ENCODE measurements at regions not wholly inside any gene's neighbourhood (a gene's known extent, or its start where the extent isn't known, plus 50 kb on each side); places are given as distances from the start of the nearest gene placed in this dataset.

GRCh38 chr6:78153976-78154375 is 501.1 kb downstream of the MEI4 start:
- TF ChIP-seq, protein P1, sequence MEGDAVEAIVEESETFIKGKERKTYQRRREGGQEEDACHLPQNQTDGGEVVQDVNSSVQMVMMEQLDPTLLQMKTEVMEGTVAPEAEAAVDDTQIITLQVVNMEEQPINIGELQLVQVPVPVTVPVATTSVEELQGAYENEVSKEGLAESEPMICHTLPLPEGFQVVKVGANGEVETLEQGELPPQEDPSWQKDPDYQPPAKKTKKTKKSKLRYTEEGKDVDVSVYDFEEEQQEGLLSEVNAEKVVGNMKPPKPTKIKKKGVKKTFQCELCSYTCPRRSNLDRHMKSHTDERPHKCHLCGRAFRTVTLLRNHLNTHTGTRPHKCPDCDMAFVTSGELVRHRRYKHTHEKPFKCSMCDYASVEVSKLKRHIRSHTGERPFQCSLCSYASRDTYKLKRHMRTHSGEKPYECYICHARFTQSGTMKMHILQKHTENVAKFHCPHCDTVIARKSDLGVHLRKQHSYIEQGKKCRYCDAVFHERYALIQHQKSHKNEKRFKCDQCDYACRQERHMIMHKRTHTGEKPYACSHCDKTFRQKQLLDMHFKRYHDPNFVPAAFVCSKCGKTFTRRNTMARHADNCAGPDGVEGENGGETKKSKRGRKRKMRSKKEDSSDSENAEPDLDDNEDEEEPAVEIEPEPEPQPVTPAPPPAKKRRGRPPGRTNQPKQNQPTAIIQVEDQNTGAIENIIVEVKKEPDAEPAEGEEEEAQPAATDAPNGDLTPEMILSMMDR (conservative IDR thresholded peaks at IDR 0.05; ENCODE audit: low read depth in 2 of 2) = no peak
- TF ChIP-seq CREB1 (CRISPR knock-in tag; IDR thresholded peaks at IDR 0.05; ENCODE audit: low read depth) (no peak), JUNB (IDR thresholded peaks at IDR 0.05; ENCODE audit: unreplicated experiment) (no peak), EZH2 (IDR thresholded peaks at IDR 0.05; ENCODE audit: low read depth, unreplicated experiment) (no peak), NANOG (IDR thresholded peaks at IDR 0.05; ENCODE audit: borderline replicate concordance) (no peak), POLR2AphosphoS5 (IDR thresholded peaks at IDR 0.05; ENCODE audit: low read depth) (no peak), EZH2phosphoT487 (IDR thresholded peaks at IDR 0.05; ENCODE audit: unreplicated experiment) (no peak), REST (IDR thresholded peaks at IDR 0.05; ENCODE audit: unreplicated experiment) (no peak), ZNF114 (CRISPR knock-in tag; IDR thresholded peaks at IDR 0.05) (no peak), ZNF331 (CRISPR knock-in tag; IDR thresholded peaks at IDR 0.05; ENCODE audit: low read depth) (no peak), STAT1 (IDR thresholded peaks at IDR 0.05; ENCODE audit: unreplicated experiment) (no peak)

Data from GM23338 (cell line).